PC-9 (cell line): ENCODE measurements at regions not wholly inside any gene's neighbourhood (a gene's known extent, or its start where the extent isn't known, plus 50 kb on each side); places are given as distances from the start of the nearest gene placed in this dataset.

Source experiments
- CTCF ChIP-seq: fragments of 200-600 bp; sonication (generic); conservative IDR thresholded peaks from 2 replicates; pipeline ENCODE4 v1.6.1; 2017; ENCODE audit warnings: mixed run types, antibody characterized with exemption, mild to moderate bottlenecking, moderate library complexity
- EZH2 ChIP-seq: fragments of 200-600 bp; sonication (generic); IDR thresholded peaks from 2 replicates; pipeline ENCODE4 v1.8.0; 2017; ENCODE audit warnings: antibody characterized with exemption, low read depth

- TF ChIP-seq CTCF (no peak), EZH2 (no peak)
These were observed 148.8 kb downstream of the MRPL39 start for GRCh38 chr21:25458484-25458883.
